Stimulated activated CD4-positive, alpha-beta T cell treated with anti-CD3 and anti-CD28 coated beads, Interleukin-2, amount 100 ng/mL, for 48 hours (primary cell): ENCODE measurements at regions not wholly inside any gene's neighbourhood (a gene's known extent, or its start where the extent isn't known, plus 50 kb on each side); places are given as distances from the start of the nearest gene placed in this dataset.

ENCODE experiments used
- DNase-seq, 2 donors: peaks; one replicate each; pipeline ENCODE4 v3.0.0-alpha.2; 2020

DNA sequence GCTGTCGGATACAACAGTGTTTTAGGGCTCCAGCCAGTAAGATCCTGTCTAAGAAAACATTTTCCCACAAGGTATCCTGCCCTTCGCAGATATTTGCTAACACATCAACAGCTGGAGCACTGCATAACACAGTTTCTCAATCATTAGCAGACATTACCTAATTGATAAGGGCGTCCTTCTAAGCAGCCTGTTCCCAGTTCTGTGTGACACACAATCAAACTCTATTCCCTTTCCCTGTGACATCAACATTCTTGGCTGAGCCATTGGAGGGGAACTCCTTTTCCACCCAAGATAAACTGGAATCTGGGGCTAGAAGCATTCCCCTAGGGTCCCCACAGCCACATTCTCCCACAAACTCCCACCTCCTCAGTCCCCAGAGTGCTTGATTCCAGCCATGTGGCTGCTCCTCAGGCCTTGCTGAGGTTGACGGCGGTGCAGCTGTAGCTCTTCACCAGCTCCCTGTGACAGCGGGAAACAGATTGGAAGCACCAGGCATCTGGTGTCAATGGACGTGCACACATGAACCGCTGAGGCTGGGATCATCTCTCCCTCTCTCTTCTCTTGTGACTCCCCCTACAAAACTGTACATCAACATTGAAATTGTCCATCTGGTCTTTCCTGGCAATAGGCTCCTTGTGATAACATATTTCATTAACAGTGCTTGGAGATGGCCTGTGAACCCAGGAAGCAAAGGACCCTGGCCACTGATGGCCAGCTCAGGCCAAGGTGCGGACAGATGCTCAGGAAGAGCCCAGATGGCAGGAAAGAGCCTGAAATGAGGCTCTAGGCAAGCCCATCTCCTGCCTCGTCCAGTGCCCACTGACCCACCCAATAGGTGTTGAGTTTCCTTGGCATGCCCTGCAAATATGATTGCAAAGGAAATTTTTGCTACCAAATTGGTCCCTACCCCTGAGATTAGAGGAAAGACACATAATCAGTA is 131.1 kb upstream of the TBX20 start:
- DNase-seq: no peak

DNA sequence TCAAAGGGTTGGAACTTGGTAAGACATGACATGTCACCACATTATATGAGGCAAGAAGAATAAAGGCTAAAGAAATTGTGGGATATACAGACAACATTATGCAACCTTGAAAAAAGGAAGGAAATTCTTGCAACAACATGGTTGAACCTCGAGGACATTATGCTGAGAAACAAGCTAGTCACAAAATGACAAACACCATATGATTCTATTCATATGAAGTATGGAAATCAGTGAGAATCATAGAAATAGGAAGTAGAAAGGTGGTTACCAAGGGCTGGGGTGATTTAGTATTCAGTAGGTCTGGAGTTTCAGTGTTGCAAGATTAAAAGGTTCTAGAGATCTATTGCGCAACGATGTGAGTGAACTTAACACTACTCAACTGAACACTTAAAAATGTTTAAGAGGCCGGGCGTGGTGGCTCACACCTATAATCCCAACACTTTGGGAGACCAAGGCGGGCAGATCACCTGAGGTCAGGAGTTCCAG is 126.9 kb upstream of the TBX20 start:
- no peak for DNase-seq

GRCh38 chr7:35379481-35379880 is 125.6 kb upstream of the TBX20 start:
- DNase-seq: no peak

DNA sequence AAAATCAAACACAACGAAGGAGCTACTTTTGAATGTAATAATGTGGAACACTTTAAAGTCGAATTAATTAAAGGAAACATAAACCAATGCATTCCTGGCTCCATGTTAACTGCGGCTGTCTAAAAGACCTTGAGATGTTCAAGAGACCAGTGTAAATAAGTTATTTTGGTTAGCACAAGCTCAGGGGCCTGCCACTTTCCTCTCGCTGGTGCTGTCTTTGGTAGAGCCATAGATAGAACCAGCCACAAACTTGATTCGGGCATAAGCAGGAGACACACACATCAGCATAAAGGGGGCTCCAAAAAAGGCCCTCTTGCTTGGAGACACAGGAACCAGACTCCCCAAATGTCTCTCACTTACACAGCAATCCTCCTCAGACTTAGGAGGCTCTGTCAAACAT is 121.6 kb upstream of the TBX20 start:
- no peak for DNase-seq

- no peak for DNase-seq
Measured at GRCh38 chr7:35374858-35375257, 121.0 kb upstream of the TBX20 start.

GRCh38 chr7:35371221-35371620 is 117.3 kb upstream of the TBX20 start:
- DNase-seq: no peak

GRCh38 chr7:35370687-35371086 is 116.8 kb upstream of the TBX20 start:
- no peak for DNase-seq

GRCh38 chr7:35366167-35367155 is 112.6 kb upstream of the TBX20 start:
- no peak for DNase-seq

GRCh38 chr7:35365523-35365922 is 111.6 kb upstream of the TBX20 start:
- DNase-seq: no peak

- DNase-seq: no peak
Measured at GRCh38 chr7:35362341-35362740, 108.4 kb upstream of the TBX20 start.

DNA sequence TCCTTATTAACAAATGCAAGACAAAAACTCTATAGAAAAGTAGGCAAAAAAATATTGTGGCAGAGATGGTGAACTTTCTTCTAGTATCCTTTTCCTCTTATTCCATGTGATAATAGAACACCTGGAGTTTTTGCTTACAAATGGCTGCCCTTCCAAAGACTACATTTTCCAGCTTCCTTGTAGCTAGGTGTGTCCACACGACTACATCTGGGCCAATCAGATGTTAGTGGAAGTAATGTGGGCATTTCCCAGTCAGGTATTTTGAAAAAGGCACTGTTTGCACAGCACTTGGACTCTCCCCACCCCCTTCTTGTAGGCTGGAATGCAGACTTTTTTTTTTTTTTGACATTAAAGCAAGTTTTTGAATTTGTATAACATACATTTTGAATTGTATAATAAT is 105.5 kb upstream of the TBX20 start:
- DNase-seq: no peak

DNA sequence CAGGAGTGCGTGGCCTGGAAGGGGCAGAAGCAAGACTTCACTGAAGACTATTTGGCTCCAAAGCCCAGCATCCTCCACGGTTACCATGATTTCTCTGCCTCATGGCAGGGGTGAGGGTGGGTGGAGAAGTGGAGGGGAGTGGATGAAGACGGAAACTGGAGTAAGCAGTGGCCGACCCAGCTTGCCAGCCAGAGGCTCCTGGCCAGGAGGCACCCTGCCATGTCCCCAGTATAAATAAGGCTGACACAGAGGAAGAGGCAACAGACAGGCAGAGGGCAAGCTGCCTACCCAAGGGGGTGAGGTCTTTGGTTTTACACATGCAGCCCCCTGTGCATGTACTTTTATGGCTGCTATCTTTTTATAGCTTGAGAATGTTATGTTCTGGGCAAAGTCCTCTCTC is 102.6 kb upstream of the TBX20 start:
- DNase-seq: no peak

DNA sequence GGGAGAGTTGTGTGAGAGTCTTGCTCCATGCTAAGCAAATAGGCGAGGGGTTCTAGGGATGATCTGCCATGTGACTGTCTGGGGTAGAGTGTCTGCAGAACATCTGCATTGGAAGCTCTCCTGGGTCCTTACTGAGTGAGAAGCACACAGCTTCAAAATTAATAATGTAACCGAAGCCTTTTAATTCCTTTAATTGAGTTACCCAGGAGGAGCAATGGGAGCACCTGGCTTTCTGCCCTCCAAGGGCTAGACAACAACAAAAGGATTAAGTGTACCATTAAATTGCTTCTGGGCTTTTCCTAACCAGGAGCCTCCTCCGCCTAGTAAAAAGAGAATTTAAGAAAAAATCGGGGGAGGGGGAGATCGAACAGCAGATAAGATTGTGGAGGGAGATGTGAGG is 102.0 kb upstream of the TBX20 start:
- DNase-seq: no peak

DNA sequence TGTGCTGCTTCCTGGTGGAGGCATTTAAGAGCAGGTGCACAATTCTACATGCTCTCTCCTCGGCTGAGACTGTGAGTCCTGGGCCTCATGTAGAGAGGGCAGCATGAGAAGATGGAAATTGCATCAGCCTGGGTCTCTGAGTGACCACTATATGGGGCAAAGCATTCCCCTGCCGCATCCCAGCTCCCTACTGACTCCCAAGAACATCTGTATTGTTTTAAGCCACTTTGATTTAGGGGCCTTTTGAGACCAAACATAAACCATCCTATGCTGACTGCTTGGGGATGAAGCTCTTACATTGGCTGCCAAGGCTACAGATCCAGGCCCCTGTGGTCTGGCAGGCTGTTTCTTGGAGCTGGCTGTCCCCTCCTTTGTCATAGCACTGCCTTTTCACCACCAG is 101.3 kb upstream of the TBX20 start:
- no peak for DNase-seq

DNA sequence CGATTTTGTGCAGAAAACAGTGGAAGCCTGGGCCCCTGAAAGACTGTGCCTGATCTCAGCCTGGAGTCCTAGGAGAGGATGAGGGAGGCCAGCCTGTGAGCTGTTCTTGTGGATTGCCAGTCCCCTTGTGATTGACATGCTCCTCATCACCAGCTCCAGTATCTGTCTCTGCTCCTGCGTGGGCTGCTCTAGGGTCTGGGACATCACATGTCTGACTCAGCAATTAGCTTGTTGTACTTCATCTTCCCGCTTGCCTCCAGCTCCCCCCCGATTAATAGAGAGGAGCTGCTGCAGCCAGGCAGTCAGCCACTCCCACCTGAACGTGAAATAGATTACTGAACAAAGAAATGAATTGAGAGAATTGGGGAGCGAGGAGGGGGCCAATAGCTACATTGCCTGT is 99.6 kb upstream of the TBX20 start:
- DNase-seq: no peak

DNA sequence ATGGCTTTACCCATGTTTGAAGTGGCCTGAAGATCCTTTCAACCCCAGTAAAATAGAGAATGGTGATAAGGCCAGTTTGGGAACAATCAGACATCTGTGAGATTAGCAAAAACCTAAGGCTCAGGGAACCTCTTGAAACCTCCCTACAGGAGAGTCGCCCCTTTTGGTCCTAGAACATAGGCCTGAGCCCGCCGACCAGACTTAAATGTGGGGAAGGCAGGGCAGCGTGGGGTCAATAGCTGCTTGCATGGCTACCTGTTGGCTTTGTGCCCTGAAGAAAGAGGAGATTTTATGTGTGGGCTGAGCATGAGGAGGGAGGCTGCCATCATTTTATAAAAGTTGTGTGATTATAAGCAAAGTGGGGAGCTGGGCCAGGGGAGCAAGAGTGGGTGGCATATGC is 97.6 kb upstream of the TBX20 start:
- DNase-seq: no peak

DNA sequence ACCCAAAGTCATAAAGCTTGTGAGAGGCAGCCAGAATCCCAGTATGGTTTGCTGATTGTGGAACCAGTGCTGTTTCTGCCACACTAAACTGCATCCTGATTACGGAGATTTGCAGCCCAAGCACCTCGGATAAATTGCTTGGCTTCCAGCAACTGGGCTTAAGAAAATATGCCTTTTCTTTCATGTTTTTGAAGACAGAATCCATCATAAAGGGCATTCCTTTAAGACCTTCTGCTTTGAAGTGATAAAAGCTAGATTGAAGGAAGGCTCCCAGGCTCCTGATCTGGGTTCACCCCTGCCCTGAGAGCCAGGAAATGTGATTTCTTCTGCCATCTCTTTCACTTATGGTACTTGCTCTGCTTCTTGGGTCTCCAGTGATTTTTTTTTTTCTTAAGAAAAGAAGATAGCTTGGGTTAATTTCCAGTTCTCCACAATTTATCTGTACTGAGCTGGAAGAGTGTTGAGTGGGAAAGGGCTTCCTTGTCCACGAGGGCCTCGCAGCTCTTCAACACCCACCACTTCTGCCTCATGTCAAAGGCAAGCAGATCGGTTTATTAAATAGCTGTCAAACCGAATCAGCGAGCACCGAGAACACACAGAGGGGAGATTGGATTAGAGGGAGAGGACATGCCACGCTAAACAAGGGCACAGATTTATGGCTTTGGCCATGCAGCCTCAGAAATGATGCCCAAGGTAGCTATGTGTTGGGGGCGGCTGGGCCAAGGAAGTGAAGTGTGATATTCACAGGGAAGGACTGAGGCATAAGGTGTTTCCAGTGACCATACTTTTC is 94.9 kb upstream of the TBX20 start:
- no peak for DNase-seq

DNA sequence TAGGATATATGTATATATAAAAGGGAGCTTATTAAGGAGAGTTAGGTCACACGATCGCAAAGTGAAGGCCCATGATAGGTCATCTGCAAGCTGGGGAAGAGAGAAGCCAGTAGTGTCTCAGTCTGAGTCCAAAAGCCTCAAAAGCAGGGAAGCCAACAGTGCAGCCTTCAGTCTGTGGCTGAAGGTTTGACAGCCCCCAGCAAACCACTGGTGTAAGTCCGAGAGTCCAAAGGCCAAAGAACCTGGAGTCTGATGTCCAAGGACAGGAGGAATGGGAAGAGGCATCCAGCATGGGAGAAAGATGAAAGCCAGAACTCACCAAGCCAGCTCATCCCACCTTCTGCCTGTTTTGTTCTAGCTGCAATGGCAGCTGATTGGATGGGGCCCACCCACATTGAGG is 88.9 kb upstream of the TBX20 start:
- no peak for DNase-seq

- DNase-seq: no peak
Measured at GRCh38 chr7:35339811-35340210, 85.9 kb upstream of the TBX20 start.

GRCh38 chr7:35336444-35336843 is 82.5 kb upstream of the TBX20 start:
- DNase-seq: no peak

GRCh38 chr7:35334506-35334905 is 80.6 kb upstream of the TBX20 start:
- DNase-seq: no peak

DNA sequence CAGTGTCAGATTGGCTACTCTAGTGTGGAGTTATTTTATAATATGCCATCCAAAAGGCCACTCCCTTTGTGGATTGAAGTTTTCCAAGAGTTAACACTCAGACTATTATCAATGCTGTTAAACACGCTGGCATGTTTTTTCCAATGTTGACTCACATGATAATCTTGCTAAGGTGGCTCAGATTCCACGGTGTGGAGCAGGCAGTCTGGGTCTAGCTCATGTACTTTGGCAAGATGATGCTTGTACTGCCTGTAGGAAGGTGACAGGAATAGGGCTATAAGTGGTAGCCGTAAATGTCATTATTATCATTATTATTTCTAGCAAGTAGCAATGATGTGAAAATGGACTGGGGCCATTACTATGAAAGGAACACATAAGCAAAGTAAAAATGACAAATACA is 79.4 kb upstream of the TBX20 start:
- DNase-seq: no peak
